GM12865 (cell line): ENCODE measurements at regions not wholly inside any gene's neighbourhood (a gene's known extent, or its start where the extent isn't known, plus 50 kb on each side); places are given as distances from the start of the nearest gene placed in this dataset.

Experiments
- DNase-seq: peaks from one replicate; pipeline ENCODE4 v3.0.0; 2010; ENCODE audit warnings: low read depth
- H3K4me3 ChIP-seq: 2 replicates; pipeline ENCODE4 v1.5.1; 2011; ENCODE audit warnings: mild to moderate bottlenecking, low read depth, low read length, control low read depth
- TF ChIP-seq, protein P1 (sequence below): IDR thresholded peaks from 2 replicates; pipeline ENCODE4 v1.5.1; 2011; ENCODE audit warnings: low read length, control low read depth, low read depth, inconsistent platforms; ENCODE audit not compliant: insufficient read depth; ENCODE audit errors: missing control alignments

DNA sequence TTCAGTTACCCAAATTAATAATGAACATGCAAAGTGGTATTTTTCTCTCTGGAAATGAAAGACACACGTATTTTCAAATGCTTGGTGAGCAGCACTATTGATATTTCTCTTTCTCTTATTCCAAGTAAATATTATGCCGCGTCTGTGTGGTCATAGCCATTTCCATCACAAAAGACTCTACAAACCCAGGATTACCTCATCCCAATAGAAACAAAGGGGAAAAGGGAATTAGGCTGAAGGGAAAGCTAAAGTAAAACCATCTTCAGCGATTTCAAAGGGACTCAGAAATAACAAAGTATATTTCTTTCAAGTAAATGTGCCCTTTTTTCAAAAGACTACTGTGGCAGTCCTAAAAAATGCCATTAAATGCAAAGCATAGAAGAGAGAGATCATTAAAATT is 62.0 kb upstream of the FST start:
- no peak for DNase-seq
- TF ChIP-seq, protein P1, sequence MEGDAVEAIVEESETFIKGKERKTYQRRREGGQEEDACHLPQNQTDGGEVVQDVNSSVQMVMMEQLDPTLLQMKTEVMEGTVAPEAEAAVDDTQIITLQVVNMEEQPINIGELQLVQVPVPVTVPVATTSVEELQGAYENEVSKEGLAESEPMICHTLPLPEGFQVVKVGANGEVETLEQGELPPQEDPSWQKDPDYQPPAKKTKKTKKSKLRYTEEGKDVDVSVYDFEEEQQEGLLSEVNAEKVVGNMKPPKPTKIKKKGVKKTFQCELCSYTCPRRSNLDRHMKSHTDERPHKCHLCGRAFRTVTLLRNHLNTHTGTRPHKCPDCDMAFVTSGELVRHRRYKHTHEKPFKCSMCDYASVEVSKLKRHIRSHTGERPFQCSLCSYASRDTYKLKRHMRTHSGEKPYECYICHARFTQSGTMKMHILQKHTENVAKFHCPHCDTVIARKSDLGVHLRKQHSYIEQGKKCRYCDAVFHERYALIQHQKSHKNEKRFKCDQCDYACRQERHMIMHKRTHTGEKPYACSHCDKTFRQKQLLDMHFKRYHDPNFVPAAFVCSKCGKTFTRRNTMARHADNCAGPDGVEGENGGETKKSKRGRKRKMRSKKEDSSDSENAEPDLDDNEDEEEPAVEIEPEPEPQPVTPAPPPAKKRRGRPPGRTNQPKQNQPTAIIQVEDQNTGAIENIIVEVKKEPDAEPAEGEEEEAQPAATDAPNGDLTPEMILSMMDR = no peak
- no peak overlapping the region for H3K4me3 ChIP-seq

DNA sequence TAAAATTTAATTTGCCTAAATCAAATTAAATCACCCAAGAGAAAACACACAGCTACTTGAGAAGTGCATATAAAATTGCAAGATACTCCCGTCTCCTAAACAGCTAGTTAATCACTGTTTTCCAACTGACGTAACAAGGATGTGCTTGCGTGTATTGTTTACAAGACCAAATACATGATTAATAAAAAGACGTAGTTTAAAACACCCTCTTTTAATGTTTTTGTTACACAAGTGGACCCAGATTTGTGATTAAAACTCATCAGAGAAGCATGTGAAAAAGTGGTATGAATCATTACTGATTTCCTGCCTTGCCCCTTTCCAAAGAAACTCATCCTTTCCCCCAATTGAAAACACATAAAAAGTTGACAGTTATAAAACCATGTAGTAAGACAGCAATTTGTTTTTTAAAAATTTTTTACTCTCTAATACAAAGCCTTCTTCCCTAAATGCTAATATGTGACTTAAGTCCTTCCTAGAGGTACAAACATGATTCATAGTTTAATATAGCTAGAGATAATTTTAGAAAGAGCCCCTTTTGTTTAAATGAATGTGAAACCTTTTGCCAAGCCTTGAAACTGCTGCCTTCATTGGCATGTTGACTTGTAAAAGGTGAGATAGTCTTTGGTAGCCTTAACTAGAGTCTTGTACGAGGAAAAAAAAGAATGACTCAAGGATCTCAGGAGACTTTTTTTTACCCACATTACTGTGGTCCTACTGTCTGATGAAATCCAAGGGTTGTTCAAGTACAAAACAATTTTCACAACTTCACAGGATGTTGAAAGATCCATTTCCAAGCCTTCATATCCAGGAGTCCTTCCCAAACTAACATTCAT is 61.4 kb upstream of the FST start:
- DNase-seq = no peak
- no peak overlapping the region for H3K4me3 ChIP-seq
- TF ChIP-seq, protein P1 = no peak

DNA sequence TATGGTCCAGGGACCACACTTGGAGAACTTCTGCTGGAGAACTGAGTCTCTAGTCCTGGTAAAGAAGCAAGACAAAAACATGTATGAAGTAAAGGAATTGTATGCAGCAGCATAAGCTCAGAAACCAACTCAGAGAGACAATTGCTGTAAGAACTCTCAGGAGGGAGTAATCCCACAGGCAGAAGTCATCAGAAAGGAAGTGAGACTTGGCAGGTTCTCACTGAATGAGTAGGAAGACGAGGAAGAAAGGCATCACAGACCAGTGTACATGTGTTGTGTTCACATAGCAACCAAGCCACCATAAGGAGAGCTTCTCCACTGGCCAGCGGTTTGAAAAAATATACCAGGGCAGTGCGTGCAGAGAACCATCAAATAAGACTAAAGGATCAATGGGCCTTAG is 57.9 kb upstream of the FST start:
- TF ChIP-seq, protein P1 = no peak
- H3K4me3 ChIP-seq = no peak overlapping the region
- DNase-seq = peak; percentile 38

DNA sequence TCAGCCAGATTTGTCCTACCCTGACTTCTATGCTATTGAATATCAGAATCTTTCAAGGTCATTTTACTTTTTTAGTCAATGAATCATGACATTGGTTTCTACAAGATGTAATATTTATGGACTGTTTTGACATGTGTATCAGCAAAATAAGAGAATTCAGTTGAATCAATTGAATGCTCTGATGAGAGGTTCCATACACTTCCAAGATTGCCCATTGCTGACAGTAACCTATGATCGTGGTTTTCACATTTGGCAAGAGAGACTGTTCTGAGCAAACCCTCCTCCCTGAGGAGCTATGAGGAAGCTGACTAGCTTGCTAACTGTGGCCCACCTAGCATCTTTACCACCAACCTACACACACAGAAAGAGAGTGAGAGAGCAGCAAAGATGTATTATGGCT is 56.7 kb upstream of the FST start:
- TF ChIP-seq, protein P1 = no peak

DNA sequence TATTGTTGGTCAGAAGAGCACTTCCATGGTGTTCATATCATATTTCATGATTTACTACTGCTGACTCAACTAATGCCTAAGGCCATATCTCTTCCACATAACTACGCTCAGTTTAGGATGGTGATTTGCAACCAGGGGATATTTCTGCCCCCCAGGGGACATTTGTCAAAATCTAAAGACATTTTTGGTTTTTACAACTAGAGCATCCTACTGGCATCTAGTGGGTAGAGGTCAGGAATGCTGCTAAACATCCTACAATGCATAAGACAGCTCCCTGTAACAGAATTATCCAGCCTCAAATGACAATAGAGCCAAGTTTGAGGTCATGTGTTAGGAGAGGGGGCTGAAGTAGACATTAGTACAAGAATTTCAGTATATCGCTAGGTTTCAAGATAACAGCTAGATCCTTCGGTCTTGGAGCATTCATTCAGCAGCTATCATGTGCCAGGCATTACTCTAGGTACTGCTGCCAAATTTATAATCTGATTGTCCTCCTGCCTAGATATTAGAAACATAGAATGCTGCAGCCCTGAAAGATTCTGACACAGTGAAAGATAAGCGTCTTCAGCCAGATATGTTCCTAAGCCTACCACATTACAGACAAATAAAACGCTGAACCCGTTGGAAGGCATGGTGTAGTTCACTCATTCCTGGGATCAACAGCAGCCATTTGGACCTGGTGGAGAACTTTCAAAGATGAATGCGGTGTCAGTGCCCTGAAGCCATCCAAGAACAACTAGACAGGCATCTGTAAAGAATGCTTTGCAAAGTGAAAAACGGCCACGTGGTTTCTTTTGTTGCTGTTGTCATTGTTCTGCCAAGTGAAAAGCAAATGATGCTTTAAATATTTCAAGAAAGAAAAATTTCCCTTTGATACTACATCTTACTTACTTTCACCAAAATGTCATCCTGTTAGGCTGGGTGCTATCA is 55.5 kb upstream of the FST start:
- no peak overlapping the region for H3K4me3 ChIP-seq
- no peak for DNase-seq
- TF ChIP-seq, protein P1 = no peak

More for the DNA sequence above, 56.7 kb upstream of the FST start:
- no peak overlapping the region for H3K4me3 ChIP-seq
- DNase-seq = no peak

DNA sequence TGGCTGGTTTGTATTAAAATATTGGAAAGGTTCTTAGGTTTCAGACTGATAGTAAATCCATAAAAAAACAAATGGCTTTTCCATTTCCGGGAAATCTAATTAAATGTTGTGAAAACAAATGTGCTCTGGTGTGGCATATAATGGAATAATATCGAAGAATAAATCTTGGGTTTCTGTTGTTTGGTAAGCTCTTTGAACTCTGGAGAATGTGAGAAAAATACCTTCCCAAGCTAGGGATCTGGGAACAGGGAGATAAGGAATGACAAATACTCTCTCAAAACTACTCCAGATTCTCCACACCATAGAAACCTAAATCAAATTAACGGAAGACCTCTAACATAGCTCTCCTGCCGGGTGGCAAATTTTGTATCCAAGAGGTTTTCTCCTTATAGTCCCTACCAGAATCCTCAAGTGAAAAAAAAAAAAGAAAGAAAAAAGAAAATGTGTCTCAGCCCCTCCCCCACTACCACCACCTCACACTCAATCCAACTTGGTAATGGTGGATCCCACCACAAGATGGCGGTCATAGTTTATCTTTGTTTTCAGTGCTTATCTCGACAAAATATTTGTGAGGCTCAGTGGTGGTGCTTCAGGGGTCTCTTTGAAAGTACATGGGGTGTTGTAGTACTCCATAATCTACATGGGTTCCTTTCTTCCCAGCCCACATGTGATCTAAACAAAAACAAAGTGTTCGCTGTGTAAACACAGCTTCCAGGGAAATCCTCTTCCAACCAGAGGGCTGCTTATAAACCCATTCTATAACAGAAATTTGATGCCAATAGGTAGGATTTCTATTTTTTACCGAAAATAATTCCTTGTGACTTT is 54.5 kb upstream of the FST start:
- TF ChIP-seq, protein P1 = peak; percentile 31
- peak; percentile 51 for DNase-seq

More for the DNA sequence above, 54.5 kb upstream of the FST start:
- no peak overlapping the region for H3K4me3 ChIP-seq
